ENCODE measurements at regions not wholly inside any gene's neighbourhood (a gene's known extent, or its start where the extent isn't known, plus 50 kb on each side); places are given as distances from the start of the nearest gene placed in this dataset.

- no peak for TF ChIP-seq CTCF (IDR thresholded peaks at IDR 0.05; ENCODE audit: low read depth, low read length)
- no peak overlapping the region for H3K27ac ChIP-seq
- no peak for DNase-seq
- H3K9me3 ChIP-seq (ENCODE audit: severe bottlenecking): no peaks in the 10 kb centered on the region
- no peaks in the 10 kb centered on the region for H3K36me3 ChIP-seq
- H3K4me3 ChIP-seq (ENCODE audit: low read depth, low read length): no peak overlapping the region
- H3K27me3 ChIP-seq (ENCODE audit: insufficient read depth, low read depth, severe bottlenecking): no peaks in the 10 kb centered on the region
Observed at GRCh38 chr5:37966871-37967270, 127.0 kb upstream of the GDNF start.

- Histone ChIP-seq H3K36me3 (no peaks in the 10 kb centered on the region), H3K27ac (no peak overlapping the region), H3K4me3 (ENCODE audit: low read depth, low read length) (no peak overlapping the region), H3K27me3 (ENCODE audit: insufficient read depth, low read depth, severe bottlenecking) (no peaks in the 10 kb centered on the region), H3K9me3 (ENCODE audit: severe bottlenecking) (no peaks in the 10 kb centered on the region)
- TF ChIP-seq CTCF (IDR thresholded peaks at IDR 0.05; ENCODE audit: low read depth, low read length): no peak
- DNase-seq: no peak
Observed at GRCh38 chr5:37966291-37966690, 126.5 kb upstream of the GDNF start.

GRCh38 chr5:37962389-37962788 is 122.5 kb upstream of the GDNF start:
- Histone ChIP-seq H3K9me3 (ENCODE audit: severe bottlenecking) (peaks cover 6% of the 10 kb centered on the region), H3K36me3 (no peaks in the 10 kb centered on the region), H3K27ac (no peak overlapping the region), H3K27me3 (ENCODE audit: insufficient read depth, low read depth, severe bottlenecking) (no peaks in the 10 kb centered on the region), H3K4me3 (ENCODE audit: low read depth, low read length) (no peak overlapping the region)
- TF ChIP-seq CTCF (IDR thresholded peaks at IDR 0.05; ENCODE audit: low read depth, low read length): no peak
- DNase-seq: no peak

GRCh38 chr5:37957218-37957617 is 117.4 kb upstream of the GDNF start:
- Histone ChIP-seq H3K9me3 (ENCODE audit: severe bottlenecking) (peaks cover 6% of the 10 kb centered on the region), H3K27me3 (ENCODE audit: insufficient read depth, low read depth, severe bottlenecking) (no peaks in the 10 kb centered on the region), H3K27ac (no peak overlapping the region), H3K4me3 (ENCODE audit: low read depth, low read length) (no peak overlapping the region), H3K36me3 (no peaks in the 10 kb centered on the region)
- DNase-seq: no peak
- no peak for TF ChIP-seq CTCF (IDR thresholded peaks at IDR 0.05; ENCODE audit: low read depth, low read length)

- peaks cover 6% of the 10 kb centered on the region for H3K9me3 ChIP-seq (ENCODE audit: severe bottlenecking)
- DNase-seq: no peak
- no peaks in the 10 kb centered on the region for H3K36me3 ChIP-seq
- no peaks in the 10 kb centered on the region for H3K27me3 ChIP-seq (ENCODE audit: insufficient read depth, low read depth, severe bottlenecking)
- H3K4me3 ChIP-seq (ENCODE audit: low read depth, low read length): no peak overlapping the region
- no peak for TF ChIP-seq CTCF (IDR thresholded peaks at IDR 0.05; ENCODE audit: low read depth, low read length)
- H3K27ac ChIP-seq: no peak overlapping the region
Observed at GRCh38 chr5:37955748-37956147, 115.9 kb upstream of the GDNF start.

GRCh38 chr5:37954561-37954960 is 114.7 kb upstream of the GDNF start:
- H3K4me3 ChIP-seq (ENCODE audit: low read depth, low read length): no peak overlapping the region
- peaks cover 6% of the 10 kb centered on the region for H3K9me3 ChIP-seq (ENCODE audit: severe bottlenecking)
- no peak for DNase-seq
- TF ChIP-seq CTCF (IDR thresholded peaks at IDR 0.05; ENCODE audit: low read depth, low read length): no peak
- no peaks in the 10 kb centered on the region for H3K27me3 ChIP-seq (ENCODE audit: insufficient read depth, low read depth, severe bottlenecking)
- no peaks in the 10 kb centered on the region for H3K36me3 ChIP-seq
- H3K27ac ChIP-seq: no peak overlapping the region

Measured in WERI-Rb-1 (cell line).